OCI-LY7 (cell line): ENCODE measurements at regions not wholly inside any gene's neighbourhood (a gene's known extent, or its start where the extent isn't known, plus 50 kb on each side); places are given as distances from the start of the nearest gene placed in this dataset.

Experiments used
- BruUV-seq: library from RNA; stranded (reverse); fragments of 400-500 nt; replicated peaks from 2 replicates; lab custom pipeline; 2021; lab: Mats Ljungman, UMichigan
- CTCF ChIA-PET: fragments of 300-600 bp; sonication (Branson Sonifier 250); formaldehyde crosslinking; loops from one replicate; lab custom pipeline; 2022; ENCODE audit warnings: antibody characterized with exemption; ENCODE audit not compliant: unreplicated experiment; lab: Charles Lee
- POLR2A ChIA-PET: fragments of 300-600 bp; sonication (Branson Sonifier 250); formaldehyde crosslinking; loops from one replicate; lab custom pipeline; 2022; ENCODE audit warnings: antibody characterized with exemption; lab: Charles Lee
- DNase-seq: peaks from one replicate; pipeline ENCODE4 v3.0.0-alpha.2; 2015; ENCODE audit warnings: low spot score
- H2AFZ ChIP-seq: fragments of 200-600 bp; sonication (generic), shearing (Covaris generic); 2 replicates; pipeline ENCODE4 v1.6.1; 2014; ENCODE audit warnings: mild to moderate bottlenecking, antibody characterized with exemption, low read length, moderate library complexity
- H3K27ac ChIP-seq: fragments of 200-600 bp; sonication (generic); 2 replicates; pipeline ENCODE4 v1.5.1; 2014; ENCODE audit warnings: mixed run types, low read depth, mild to moderate bottlenecking, moderate library complexity, low read length, inconsistent platforms; ENCODE audit not compliant: poor library complexity, severe bottlenecking
- H3K36me3 ChIP-seq: fragments of 200-600 bp; sonication (generic); 2 replicates; pipeline ENCODE4 v1.6.1; 2014; ENCODE audit warnings: mild to moderate bottlenecking, antibody characterized with exemption, low read length, moderate library complexity, mixed read lengths; ENCODE audit not compliant: insufficient read depth
- H3K4me1 ChIP-seq: fragments of 200-600 bp; sonication (generic); 2 replicates; pipeline ENCODE4 v1.5.1; 2014; ENCODE audit warnings: mild to moderate bottlenecking, low read length; ENCODE audit not compliant: insufficient read depth, poor library complexity, severe bottlenecking
- H3K4me2 ChIP-seq: fragments of 200-600 bp; sonication (generic); 2 replicates; pipeline ENCODE4 v1.6.1; 2014; ENCODE audit warnings: mild to moderate bottlenecking, low read length
- H3K4me3 ChIP-seq: fragments of 200-600 bp; sonication (generic); 2 replicates; pipeline ENCODE4 v1.5.1; 2014; ENCODE audit warnings: mild to moderate bottlenecking, low read depth, low read length; ENCODE audit not compliant: poor library complexity, severe bottlenecking
- H3K79me2 ChIP-seq: fragments of 200-600 bp; sonication (generic); 2 replicates; pipeline ENCODE4 v1.6.1; 2016; ENCODE audit warnings: low read depth, mild to moderate bottlenecking, low read length, moderate library complexity, mixed read lengths; ENCODE audit not compliant: insufficient read depth
- H3K9me2 ChIP-seq: fragments of 200-600 bp; sonication (generic); 2 replicates; pipeline ENCODE4 v1.6.1; 2016; ENCODE audit warnings: mild to moderate bottlenecking, low read length, mixed read lengths; ENCODE audit not compliant: insufficient read depth
- H3K9me3 ChIP-seq: fragments of 200-600 bp; sonication (generic); 2 replicates; pipeline ENCODE4 v1.6.1; 2014; ENCODE audit warnings: mild to moderate bottlenecking, mixed run types, low read length, mixed read lengths
- H4K20me1 ChIP-seq: fragments of 200-600 bp; sonication (generic); 2 replicates; pipeline ENCODE4 v1.6.1; 2014; ENCODE audit warnings: mild to moderate bottlenecking, antibody characterized with exemption, low read length, moderate library complexity, mixed read lengths; ENCODE audit not compliant: insufficient read depth
- CTCF ChIP-seq: fragments of 200-600 bp; sonication (generic); conservative IDR thresholded peaks from 2 replicates; pipeline ENCODE4 v1.5.1; 2014; ENCODE audit warnings: mild to moderate bottlenecking, antibody characterized with exemption, low read length, moderate library complexity, mixed read lengths
- EZH2phosphoT487 ChIP-seq: fragments of 200-600 bp; sonication (generic); IDR thresholded peaks from 2 replicates; pipeline ENCODE4 v1.6.1; 2018; ENCODE audit warnings: low read depth, borderline replicate concordance, mild to moderate bottlenecking, mixed run types, antibody characterized with exemption, low read length, moderate library complexity, mixed read lengths
- intact Hi-C: fragments of 100-400 bp; cut with micrococcal nuclease; formaldehyde crosslinking; loops from one replicate; pipeline ENCODE4 v1.10.0; 2022; ENCODE audit not compliant: unreplicated experiment

GRCh38 chr6:48272518-48272917 is 161.5 kb upstream of the PTCHD4 start:
- TF ChIP-seq EZH2phosphoT487 (no peak), CTCF (no peak)
- POLR2A ChIA-PET, result no interaction called here
- no peaks in the 10 kb centered on the region for H4K20me1 ChIP-seq
- DNase-seq, result no peak
- no peaks in the 10 kb centered on the region for H3K79me2 ChIP-seq
- no peak overlapping the region for H3K4me3 ChIP-seq
- H2AFZ ChIP-seq, result no peak overlapping the region
- no peak overlapping the region for H3K4me2 ChIP-seq
- no TSS peak for BruUV-seq
- H3K9me3 ChIP-seq, result no peaks in the 10 kb centered on the region
- intact Hi-C loops, result no loop called here
- CTCF ChIA-PET, result no interaction called here
- no peak overlapping the region for H3K27ac ChIP-seq
- no peaks in the 10 kb centered on the region for H3K9me2 ChIP-seq
- no peaks in the 10 kb centered on the region for H3K36me3 ChIP-seq
- H3K4me1 ChIP-seq, result no peaks in the 10 kb centered on the region

- no peak overlapping the region for H3K4me2 ChIP-seq
- no peak overlapping the region for H3K27ac ChIP-seq
- POLR2A ChIA-PET, result no interaction called here
- TF ChIP-seq CTCF (no peak), EZH2phosphoT487 (no peak)
- CTCF ChIA-PET, result no interaction called here
- no peaks in the 10 kb centered on the region for H3K79me2 ChIP-seq
- H2AFZ ChIP-seq, result no peak overlapping the region
- DNase-seq, result no peak
- intact Hi-C loops, result no loop called here
- no peaks in the 10 kb centered on the region for H3K9me3 ChIP-seq
- H3K36me3 ChIP-seq, result no peaks in the 10 kb centered on the region
- H3K9me2 ChIP-seq, result no peaks in the 10 kb centered on the region
- H3K4me1 ChIP-seq, result no peaks in the 10 kb centered on the region
- no peaks in the 10 kb centered on the region for H4K20me1 ChIP-seq
- H3K4me3 ChIP-seq, result no peak overlapping the region
- no TSS peak for BruUV-seq
Observed at GRCh38 chr6:48255094-48255493, 144.1 kb upstream of the PTCHD4 start.

GRCh38 chr6:48249071-48249470 is 138.1 kb upstream of the PTCHD4 start:
- Histone ChIP-seq H3K9me3 (no peaks in the 10 kb centered on the region), H3K4me1 (no peaks in the 10 kb centered on the region), H3K4me2 (no peak overlapping the region), H4K20me1 (no peaks in the 10 kb centered on the region), H3K79me2 (no peaks in the 10 kb centered on the region), H2AFZ (no peak overlapping the region), H3K9me2 (no peaks in the 10 kb centered on the region), H3K4me3 (no peak overlapping the region), H3K27ac (no peak overlapping the region), H3K36me3 (no peaks in the 10 kb centered on the region)
- DNase-seq, result no peak
- BruUV-seq, result no TSS peak
- ChIA-PET POLR2A (no interaction called here), CTCF (no interaction called here)
- TF ChIP-seq CTCF, result no peak
- no peak for TF ChIP-seq EZH2phosphoT487
- intact Hi-C loops, result no loop called here
